GM12891 (cell line): ENCODE measurements at regions not wholly inside any gene's neighbourhood (a gene's known extent, or its start where the extent isn't known, plus 50 kb on each side); places are given as distances from the start of the nearest gene placed in this dataset.
"Not testable (repeated sequence)": the region's sequence is repeated elsewhere in the genome, so short reads cannot be mapped to it uniquely, and the experiment has no call there.

Experiments used
- DNase-seq: peaks from one replicate; pipeline ENCODE4 v3.0.0; 2011; ENCODE audit warnings: low spot score; ENCODE audit not compliant: insufficient read length
- FAIRE-seq: peaks from 2 replicates; lab custom pipeline; 2011; peaks lifted over from hg19 to GRCh38; lab: Jason Lieb, UNC
- PAX5 ChIP-seq: IDR thresholded peaks from 2 replicates; pipeline ENCODE4 v1.6.1; 2011; ENCODE audit warnings: low read length, moderate library complexity, mild to moderate bottlenecking; ENCODE audit not compliant: insufficient read depth, severe bottlenecking
- POLR2A ChIP-seq: IDR thresholded peaks from 2 replicates; pipeline ENCODE4 v1.6.1; 2011; ENCODE audit warnings: low read depth, low read length, control low read depth
- POLR2AphosphoS5 ChIP-seq: IDR thresholded peaks from 2 replicates; pipeline ENCODE4 v1.6.1; 2011; ENCODE audit warnings: low read depth, low read length, control low read depth
- POU2F2 ChIP-seq: IDR thresholded peaks from 2 replicates; pipeline ENCODE4 v1.6.1; 2011; ENCODE audit warnings: low read depth, mild to moderate bottlenecking, control low read depth, low read length, moderate library complexity
- SPI1 ChIP-seq: IDR thresholded peaks from 2 replicates; pipeline ENCODE4 v1.6.1; 2011; ENCODE audit warnings: low read depth, low read length, control low read depth
- TAF1 ChIP-seq: IDR thresholded peaks from 2 replicates; pipeline ENCODE4 v1.6.1; 2011; ENCODE audit warnings: low read depth, low read length, control low read depth

DNA sequence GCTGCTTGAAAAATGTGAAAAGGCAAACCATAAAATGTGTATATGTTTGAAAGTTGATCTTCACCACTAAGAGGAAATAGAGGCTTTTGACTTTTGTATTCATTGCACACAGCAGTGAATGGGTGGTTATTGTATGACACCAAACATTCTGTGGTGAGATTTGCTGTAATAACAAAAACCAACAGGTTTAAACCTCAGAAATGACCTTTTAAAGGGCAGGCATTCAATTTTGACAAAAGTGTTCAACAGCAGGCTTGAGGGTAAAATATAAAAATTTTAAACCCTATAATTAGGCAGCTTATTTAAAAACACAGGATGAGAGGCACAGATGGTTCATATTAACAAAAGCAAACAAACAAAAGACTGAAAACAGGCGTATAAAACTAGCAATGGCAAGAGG, 128.1 kb upstream of the NUDT12 start:
- FAIRE-seq (no peak), DNase-seq (no peak)
- TF ChIP-seq POLR2AphosphoS5 (no peak), SPI1 (no peak), POLR2A (no peak), TAF1 (no peak), PAX5 (no peak), POU2F2 (no peak)

DNA sequence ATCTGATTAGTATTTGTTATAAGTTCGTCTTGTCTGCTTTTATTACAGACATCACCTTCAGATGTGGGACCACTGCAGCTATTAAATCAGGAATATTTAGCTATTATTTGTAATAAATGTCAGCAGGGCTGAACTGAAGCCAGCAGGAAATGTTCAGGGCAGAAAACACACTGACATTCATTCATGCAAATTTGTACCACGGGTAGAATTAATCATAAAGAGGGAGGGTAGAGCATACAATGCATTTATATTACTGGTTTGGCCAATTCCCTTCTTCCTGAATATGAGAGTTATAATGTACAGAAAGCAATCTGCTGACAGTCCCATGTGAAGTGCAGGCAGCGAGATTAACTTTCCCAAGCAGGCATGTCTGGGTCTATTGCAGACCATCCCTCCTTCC, 117.3 kb upstream of the NUDT12 start:
- no peak for DNase-seq
- TF ChIP-seq POLR2A, result no peak
- TF ChIP-seq PAX5, result no peak
- TF ChIP-seq POLR2AphosphoS5, result no peak
- no peak for TF ChIP-seq TAF1
- TF ChIP-seq POU2F2, result no peak
- no peak for TF ChIP-seq SPI1
- no peak for FAIRE-seq

DNA sequence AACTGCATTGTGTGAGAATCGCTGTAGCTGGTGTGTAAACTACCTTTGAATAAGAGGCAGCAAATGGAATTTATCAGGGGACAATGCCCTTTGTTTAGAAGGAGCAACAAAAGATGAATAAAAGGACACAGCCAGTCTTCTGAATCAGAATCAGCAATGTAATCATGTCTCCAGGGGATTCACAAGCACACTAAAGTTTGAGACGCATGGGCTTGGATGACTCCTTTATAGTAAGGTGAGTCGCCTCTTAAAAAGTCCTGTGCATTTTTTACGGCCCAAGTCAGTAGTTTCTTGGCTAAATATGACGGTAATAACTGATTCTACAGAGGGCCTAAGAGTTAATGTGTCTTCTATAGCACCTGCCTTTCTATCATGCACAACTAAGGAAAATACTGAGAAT, 113.6 kb upstream of the NUDT12 start:
- DNase-seq, FAIRE-seq: not testable (repeated sequence)

DNA sequence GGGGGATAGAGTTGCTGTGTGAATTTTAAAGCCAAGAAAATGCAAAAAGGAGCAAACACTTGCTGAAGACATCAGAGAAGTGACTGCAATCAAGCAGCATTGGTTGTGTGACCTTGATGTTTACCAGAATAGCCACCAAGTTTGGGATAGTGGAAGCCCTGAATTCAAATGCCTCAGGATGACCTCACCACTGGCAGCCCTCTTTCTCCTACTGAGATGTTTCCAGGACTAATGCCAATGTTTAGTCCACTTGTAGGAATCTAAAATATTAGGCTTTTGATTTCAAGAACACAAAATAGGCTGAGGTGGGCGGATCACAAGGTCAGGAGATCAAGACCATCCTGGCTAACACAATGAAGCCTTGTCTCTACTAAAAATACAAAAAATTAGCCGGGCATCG, 112.2 kb upstream of the NUDT12 start:
- TF ChIP-seq TAF1 (no peak), POU2F2 (no peak), PAX5 (no peak), POLR2A (no peak), POLR2AphosphoS5 (no peak), SPI1 (no peak)
- FAIRE-seq, result no peak
- DNase-seq, result no peak

DNA sequence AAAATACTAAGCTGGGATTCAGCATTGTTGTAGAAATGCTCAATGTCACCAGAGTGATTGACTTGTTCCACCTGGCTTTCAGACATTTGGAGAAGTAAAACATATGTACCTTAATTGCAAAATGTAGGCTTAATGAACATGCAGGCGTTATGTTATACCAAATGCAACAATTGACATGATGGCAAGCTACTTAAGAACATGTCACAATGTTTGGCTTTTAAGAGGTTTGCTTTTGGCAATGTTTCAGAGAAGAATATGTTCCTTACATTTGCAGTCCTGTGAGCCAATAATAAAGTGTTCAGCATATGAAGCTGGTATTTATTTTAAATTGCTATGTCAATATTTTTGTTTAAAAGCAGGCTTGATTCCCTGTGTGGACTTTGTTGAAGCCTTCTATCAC, 111.7 kb upstream of the NUDT12 start:
- FAIRE-seq (no peak), DNase-seq (no peak)
- TF ChIP-seq SPI1, result no peak
- no peak for TF ChIP-seq TAF1
- no peak for TF ChIP-seq POLR2AphosphoS5
- no peak for TF ChIP-seq POLR2A
- no peak for TF ChIP-seq POU2F2
- TF ChIP-seq PAX5, result no peak

DNA sequence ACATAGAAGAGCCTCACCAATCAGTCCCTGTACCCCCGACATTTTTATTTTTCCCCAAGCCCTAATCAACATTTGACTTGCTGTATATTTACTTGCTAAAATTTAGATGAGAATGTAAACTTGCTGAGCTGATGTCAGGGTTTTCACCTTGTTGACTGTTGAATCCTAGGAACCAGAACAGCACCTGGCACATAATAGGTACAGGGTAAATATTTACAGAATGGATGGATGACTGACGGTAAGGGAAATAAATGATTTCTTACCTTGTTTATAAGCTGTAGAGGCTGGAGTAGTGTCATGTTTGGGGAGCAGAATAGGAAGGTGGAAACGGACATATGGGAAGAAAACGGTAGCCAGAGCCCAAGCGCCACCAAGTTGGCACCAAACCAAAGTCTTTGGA, 107.0 kb upstream of the NUDT12 start:
- FAIRE-seq (no peak), DNase-seq (no peak)
- TF ChIP-seq POU2F2 (no peak), POLR2A (no peak), PAX5 (no peak), POLR2AphosphoS5 (no peak), TAF1 (no peak), SPI1 (no peak)

DNA sequence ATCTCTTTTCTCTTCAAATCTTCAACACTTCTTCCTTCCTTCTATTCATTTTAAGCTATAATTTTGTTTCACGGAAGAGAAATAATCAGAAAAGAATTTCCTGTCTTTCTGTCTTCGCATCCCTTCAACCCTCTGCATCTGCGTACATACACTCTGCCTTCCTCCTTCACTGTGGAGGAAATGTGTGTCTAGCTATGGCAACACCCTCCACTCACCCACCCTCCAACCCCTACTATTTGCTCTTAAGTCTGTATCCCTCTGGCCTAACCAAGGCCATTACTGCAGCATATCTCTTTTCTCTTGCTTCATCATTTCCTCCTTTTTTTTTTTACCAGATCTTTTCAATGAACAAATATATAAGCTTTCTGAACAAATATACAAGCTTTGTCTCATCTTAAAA, 105.7 kb upstream of the NUDT12 start:
- FAIRE-seq, result no peak
- no peak for DNase-seq
- TF ChIP-seq PAX5 (no peak), POU2F2 (no peak), SPI1 (no peak), TAF1 (no peak), POLR2AphosphoS5 (no peak), POLR2A (no peak)

DNA sequence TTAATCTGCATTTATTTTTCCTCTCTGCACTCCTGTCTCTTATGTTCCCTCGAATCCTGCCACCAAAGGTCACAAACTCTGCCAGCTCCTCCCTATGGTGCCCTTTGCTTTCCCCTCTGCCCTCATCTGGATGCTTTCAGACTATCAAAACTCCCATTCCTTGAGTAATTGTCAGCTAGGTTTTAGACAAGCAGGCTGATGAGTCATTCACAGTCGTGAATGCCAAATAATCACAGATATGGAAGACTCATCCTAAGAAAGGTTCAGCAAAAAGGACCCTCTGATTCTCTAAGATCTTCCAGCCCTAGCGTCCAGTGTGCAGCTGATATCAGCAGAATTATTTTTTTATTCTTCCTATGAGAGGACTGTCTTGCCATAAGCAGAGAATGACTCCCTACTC, 104.5 kb upstream of the NUDT12 start:
- TF ChIP-seq PAX5 (no peak), SPI1 (no peak), POU2F2 (no peak), POLR2A (no peak), TAF1 (no peak), POLR2AphosphoS5 (no peak)
- no peak for DNase-seq
- FAIRE-seq, result no peak

DNA sequence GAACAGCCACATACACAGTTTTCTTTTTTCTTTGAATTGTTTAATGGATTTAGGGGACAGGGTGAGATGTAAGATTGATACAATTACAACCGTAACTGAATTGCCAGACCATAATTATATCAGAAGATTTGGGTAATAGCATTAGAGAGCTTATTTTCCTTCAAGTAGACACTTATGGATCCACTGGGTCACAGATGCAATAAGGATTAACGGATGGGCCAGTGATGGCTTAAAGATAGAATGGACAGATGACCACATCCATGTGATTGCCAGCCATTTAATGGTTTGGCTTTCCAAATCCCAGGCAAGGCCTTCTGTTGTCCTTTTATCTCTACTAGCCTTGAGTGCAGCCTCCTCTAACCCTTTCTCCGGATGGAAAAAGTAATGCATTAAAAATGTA, 94.7 kb upstream of the NUDT12 start:
- TF ChIP-seq POLR2A (no peak), POLR2AphosphoS5 (no peak), PAX5 (no peak), SPI1 (no peak), TAF1 (no peak), POU2F2 (no peak)
- no peak for DNase-seq
- FAIRE-seq, result no peak

DNA sequence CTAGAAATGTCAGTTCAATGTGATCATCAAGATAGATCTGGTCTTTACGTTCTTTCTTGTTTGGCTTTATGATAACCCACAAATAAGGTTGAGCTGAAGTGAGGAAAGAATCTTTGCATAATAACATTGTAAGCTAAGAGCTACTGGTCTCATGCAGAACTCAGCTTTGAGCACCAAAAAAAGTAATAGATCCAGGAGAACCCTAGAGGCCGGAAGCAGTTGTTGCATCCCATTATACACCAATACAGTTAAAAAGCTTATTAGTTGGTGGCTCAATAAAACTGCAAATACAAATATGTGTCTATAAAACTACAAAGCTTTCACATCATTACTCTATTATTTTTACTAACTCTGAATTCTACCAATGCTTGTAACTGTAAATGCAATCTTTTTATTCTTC, 85.5 kb upstream of the NUDT12 start:
- FAIRE-seq, result no peak

More for the DNA sequence above, 85.5 kb upstream of the NUDT12 start:
- DNase-seq, result no peak
- TF ChIP-seq POLR2A (no peak), POLR2AphosphoS5 (no peak), TAF1 (no peak), POU2F2 (no peak), PAX5 (no peak), SPI1 (no peak)
